DMS153 (cell line): ENCODE measurements at regions not wholly inside any gene's neighbourhood (a gene's known extent, or its start where the extent isn't known, plus 50 kb on each side); places are given as distances from the start of the nearest gene placed in this dataset.
"Not testable (repeated sequence)": the region's sequence is repeated elsewhere in the genome, so short reads cannot be mapped to it uniquely, and the experiment has no call there.

ENCODE experiments used
- DNase-seq: peaks from one replicate; lab custom pipeline; 2025; lab: John Stamatoyannopoulos, UW

DNA sequence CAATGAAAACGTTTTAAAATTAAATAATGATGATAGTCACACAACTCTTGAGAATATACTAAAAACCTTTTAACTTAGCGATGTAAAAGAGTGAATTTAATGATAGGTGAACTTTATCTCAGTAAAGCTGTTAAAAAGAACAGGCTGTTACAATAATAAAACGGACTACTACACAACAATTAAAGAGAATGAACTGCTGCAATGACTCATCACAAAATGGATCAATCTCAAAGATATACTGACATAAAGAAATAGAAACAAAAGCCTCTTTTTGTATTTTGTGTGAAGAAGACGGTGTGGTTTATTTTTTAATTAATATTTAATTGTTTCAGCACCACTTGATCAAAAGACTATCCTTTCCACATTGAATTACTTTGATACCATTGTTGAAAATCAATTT is 352.4 kb upstream of the GJE1 start:
- no peak for DNase-seq

- DNase-seq: no peak
These were observed 368.3 kb upstream of the GJE1 start for GRCh38 chr6:141764388-141764787.

GRCh38 chr6:141758430-141758829 is 374.3 kb upstream of the GJE1 start:
- DNase-seq: no peak

- DNase-seq: no peak
These were observed 379.5 kb upstream of the GJE1 start for GRCh38 chr6:141753180-141753579.

DNA sequence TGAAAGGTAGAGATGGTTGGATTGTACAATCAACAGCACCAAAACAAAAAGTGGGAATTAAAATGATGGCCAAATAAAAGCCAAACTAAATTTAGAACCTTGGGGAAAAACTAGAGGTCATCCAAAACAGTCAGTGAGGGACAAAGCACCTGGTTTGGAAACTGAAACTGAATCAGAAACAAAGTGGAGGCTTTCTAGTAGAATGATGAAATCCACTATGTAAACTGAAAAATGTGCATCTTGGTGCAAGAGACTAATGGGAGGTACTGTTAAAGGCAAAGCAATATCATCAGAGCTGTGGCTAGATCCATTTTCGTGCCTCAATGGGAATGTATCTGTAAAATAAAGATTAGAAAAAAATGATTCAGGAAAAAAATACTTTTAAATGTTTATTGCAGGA is 380.0 kb upstream of the GJE1 start:
- no peak for DNase-seq

DNA sequence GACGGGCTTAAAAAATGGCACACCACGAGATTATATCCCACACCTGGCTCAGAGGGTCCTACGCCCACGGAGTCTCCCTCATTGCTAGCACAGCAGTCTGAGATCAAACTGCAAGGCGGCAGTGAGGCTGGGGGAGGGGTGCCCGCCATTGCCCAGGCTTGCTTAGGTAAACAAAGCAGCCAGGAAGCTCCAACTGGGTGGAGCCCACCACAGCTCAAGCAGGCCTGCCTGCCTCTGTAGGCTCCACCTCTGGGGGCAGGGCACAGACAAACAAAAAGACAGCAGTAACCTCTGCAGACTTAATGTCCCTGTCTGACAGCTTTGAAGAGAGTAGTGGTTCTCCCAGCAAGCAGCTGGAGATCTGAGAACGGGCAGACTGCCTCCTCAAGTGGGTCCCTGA is 386.4 kb upstream of the GJE1 start:
- DNase-seq: not testable (repeated sequence)

DNA sequence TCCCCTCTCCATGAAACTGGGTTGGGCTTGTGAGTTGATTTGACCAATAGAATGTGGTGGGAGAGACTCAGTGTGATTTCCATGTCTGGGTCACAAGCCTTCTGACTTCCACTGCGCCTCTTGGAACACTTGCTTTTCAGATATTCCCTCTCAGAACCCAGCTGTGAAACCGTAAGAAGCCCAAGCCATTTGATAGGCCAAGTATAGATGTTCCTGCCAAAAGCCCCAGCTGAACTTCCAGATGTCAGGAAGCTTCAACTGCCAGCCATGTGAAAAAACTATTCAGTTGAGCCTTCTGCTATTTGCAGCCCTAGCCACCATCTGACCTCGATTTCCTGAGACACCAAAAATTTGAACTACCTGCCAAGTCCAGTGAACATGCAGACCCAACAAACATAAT is 387.8 kb upstream of the GJE1 start:
- DNase-seq: no peak

GRCh38 chr6:141744194-141744925 is 388.4 kb upstream of the GJE1 start:
- DNase-seq: no peak

- no peak for DNase-seq
These were observed 396.6 kb upstream of the GJE1 start for GRCh38 chr6:141736104-141736503.

- DNase-seq: no peak
These were observed 397.6 kb upstream of the GJE1 start for GRCh38 chr6:141735126-141735525.

DNA sequence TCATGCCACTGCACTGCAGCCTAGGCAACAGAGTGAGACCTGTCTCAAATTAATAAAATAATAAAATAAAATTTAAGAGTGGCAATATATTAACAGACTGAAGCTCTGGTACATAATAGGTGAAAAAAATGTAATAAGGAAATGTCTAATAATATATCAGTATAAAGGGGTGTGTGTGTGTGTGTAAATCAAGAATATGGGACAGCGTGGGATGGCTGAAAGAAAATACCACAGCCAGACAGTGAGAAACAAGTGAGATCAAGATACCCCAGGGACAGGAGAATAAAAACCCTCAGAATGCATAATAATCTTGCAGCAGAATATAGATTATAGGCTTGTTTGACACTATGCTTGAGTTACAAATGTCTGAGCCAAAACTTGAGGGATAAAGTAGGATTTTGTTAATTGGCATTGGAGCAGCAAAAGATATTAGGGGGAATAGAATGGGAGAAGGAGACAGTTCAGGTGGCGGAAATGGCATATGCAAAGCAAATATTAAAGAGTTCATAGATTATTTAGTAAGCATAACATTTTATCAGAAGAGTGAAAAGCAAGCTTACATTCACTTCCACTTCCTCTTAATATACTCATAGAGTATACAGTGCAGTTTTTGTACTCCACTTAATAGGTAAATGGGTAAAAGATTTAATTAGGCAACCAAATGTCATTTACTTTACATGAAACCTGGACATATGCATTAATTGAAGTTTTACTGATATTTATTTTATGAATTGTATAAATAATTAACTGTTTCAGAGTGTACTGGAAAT is 398.5 kb upstream of the GJE1 start:
- no peak for DNase-seq

- DNase-seq: no peak
These were observed 403.6 kb upstream of the GJE1 start for GRCh38 chr6:141729146-141729545.

DNA sequence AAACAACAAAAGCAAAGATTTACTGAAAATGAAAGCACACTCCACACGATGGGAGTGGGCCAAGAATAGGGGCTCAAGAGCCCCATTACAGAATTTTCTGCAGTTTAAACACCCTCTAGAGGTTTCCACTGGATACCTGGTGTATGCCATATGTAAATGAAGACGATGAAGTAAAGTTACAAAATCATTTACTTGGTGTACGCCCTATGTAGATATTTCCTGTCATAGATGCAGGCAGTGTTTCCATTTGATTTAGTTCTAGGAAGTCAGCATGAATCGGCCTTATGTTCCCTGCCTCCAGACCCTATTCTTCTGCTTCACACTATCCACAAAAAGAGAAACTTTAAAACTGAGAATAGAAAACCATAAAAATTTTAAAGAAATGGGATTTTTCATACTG is 404.4 kb upstream of the GJE1 start:
- no peak for DNase-seq

GRCh38 chr6:141726248-141726647 is 406.5 kb upstream of the GJE1 start:
- DNase-seq: no peak

DNA sequence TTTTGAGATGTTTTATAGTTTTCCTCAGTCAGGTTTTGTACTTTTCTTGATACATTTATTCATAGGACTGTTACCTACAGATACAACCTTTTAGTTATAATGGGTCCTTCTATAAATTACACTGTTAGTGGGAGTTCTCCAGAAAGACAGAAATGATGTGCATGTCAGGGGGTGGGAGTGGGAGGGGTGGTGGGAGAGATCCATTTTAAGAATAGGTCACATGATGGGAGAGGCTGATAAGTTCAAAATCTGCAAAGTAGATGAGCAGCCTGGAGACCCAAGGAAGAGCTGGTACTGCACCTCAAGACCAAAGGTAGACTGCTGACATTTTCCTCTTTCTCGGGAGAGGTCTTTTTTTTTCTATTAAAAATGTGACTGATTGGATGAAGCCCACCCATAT is 408.0 kb upstream of the GJE1 start:
- DNase-seq: no peak

DNA sequence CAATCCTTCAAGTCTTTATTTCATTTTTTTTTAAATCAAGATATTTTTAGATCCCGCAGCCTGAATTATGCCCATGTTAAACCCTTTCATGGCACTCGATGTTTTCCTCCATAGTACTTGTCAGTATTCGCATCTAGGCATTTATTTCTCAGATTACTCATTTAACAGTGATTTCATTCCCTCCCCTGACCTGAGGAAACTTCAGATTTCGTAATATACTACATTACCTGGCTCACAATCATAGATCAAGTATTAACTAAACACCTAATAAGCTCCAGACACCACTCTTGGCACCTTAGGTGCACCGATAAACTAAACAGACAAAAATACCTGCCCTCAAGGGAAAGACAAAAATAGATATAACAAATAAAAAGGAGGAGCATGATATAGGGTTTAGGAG is 413.2 kb upstream of the GJE1 start:
- no peak for DNase-seq

DNA sequence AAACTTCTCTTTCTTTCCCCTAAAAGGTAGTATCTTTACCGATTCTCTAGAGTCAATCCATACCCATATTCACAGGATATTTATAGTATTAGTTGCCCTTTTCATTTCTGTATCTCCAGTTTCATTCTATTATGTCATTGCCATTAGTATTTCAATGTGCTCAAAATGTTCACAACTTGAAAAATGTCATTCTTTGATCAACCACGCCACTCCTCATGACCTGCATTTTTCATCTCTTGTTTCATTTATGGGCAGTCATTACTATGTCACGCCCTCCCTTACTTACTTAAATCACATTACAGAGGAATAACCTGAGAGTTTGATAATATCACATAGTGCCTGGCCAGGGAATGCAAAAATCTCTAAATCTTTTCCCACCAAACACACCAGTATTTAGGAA is 427.3 kb upstream of the GJE1 start:
- DNase-seq: no peak

- DNase-seq: no peak
These were observed 428.6 kb upstream of the GJE1 start for GRCh38 chr6:141704151-141704550.

- DNase-seq: no peak
These were observed 431.0 kb upstream of the GJE1 start for GRCh38 chr6:141701732-141702131.

DNA sequence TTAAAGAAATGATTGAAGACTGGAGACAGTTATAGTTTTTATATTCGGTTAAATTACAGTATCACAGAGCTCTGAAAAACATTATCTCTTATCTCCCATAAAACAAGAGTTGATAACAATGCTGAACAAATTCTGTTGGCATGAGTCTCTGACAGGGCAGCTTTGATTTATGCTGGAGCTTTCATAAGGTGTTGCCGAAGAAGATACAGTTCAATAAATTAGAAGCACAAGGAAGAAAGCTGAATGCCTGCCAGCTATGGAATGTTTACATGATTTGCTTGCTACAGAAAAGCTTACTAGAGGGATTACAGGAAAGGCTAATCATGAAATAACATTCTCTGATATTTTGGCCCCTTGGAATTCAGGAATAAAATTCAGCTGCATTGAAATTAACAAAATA is 431.9 kb upstream of the GJE1 start:
- DNase-seq: no peak

DNA sequence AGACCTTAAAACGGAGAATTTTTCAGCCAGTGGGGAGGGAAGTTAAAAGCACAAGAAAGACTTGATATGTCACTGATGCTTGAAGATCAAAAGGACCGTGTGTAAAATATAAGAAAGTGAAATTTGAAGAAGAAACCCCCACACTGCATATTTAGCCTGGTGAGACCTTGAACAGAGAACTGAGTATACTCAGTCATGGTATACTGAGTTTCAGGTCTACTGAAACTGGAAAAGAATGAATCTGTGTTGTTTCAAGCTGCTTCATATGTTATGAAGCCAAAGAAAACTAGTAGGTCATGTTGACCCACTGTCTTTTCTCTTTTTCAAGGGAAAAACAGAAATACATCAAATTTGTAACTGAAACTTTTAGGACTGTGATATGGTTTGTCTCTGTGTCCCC is 443.8 kb upstream of the GJE1 start:
- no peak for DNase-seq

- no peak for DNase-seq
These were observed 447.3 kb upstream of the GJE1 start for GRCh38 chr6:141685416-141685815.

GRCh38 chr6:141682391-141682790 is 450.3 kb upstream of the GJE1 start:
- DNase-seq: no peak
